GM19351 (cell line): ENCODE measurements at regions not wholly inside any gene's neighbourhood (a gene's known extent, or its start where the extent isn't known, plus 50 kb on each side); places are given as distances from the start of the nearest gene placed in this dataset.
A peak's percentile ranks its signal among the peaks of the same experiment; 100 is the strongest.

Source experiments
- ATAC-seq: cut with Tn5 transposase; IDR thresholded peaks from one replicate; pipeline ENCODE4 v1.9.1; 2021; ENCODE audit warnings: mild to moderate bottlenecking, moderate library complexity; ENCODE audit not compliant: unreplicated experiment

GRCh38 chr9:95733741-95734666 lies 141.5 kb upstream of the ERCC6L2 start:
- ATAC-seq: no peak

DNA sequence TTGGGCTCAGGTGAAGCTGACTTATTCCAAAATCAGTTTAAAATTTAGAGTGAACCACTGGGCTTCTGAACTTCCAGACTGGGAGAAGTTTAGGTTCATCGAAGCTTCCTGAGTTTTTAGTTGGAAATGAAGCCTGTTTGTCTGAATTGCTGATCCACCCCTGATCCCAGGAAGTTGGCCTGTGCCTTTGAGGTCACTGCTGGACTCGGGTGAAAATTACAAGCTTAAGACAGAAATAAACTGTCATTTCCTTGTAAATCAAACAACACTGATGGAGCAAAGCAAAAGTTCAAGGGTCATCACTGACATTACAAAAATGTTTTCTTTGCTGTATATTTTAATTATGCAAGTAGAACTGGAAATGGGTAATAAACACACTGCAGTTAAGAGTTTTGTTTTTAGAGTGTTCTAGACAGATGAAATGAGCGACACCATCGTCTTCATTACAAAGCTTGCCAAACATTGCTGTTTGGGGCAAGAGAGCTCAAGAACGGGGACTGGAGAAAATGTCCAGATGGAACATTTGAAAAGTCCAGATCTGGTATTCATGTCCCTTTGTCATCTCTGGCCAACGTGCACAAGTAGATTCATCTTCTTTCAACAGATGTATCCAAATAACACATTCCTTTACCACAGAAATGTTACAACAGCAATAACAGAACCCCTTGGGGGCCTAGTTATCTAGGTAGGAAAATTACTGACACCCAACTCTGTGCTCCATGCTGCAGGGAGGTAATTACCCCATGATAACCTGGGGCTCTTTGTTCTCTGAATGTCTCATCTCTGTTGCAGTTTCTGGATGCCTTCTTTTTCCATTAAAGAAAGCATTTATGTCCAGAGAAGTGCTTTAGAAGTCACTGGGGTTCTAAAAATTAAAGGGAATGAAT lies 142.4 kb upstream of the ERCC6L2 start:
- no peak for ATAC-seq

DNA sequence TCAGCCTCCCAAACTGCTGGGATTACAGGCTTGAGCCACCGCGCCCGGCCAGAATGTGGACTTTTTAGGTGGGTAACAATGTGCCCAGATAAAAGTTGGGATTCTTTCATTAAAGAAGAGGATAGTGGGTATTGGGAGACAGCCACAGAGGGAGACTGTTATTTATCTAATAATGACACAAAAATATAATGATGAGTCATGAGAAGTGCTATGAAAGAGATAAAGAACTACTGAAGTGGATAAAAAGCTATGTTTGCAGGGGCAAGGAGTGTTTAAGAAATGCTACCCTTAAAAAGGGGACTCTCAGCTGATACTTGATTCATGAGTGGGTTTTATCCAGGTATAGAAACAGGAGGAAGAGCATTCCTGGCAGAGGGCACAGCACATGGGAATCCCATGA lies 143.6 kb upstream of the ERCC6L2 start:
- no peak for ATAC-seq

DNA sequence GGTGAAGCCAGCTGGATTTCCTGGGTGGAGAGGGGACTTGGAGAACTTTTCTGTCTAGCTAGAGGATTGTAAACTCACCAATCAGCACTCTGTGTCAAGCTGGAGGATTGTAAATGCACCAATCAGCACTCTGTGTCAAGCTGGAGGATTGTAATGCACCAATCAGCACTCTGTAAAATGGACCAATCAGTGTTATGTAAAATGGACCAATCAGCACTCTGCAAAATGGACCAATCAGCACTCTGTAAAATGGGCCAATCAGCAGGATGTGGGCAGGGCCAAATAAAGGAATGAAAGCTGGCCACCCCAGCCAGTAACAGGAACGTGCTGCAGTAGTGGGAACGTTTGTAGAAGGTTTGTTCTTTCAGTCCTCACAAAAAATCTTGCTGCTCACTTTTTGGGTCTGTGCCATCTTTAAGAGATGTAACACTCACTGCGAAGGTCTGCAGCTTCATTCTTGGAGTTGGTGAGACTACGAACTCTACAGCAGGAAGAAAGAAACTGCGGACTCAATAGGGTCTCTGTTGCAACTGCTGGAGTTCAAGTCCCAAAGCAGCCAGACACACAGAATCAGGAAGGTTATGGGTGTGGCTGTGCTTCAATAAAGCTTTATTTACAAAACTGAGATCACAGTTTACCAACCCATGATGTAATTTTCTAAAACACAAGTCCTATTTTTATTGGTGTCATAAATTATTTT lies 145.7 kb upstream of the ERCC6L2 start:
- ATAC-seq: no peak

- no peak for ATAC-seq
Measured at GRCh38 chr9:95729046-95729445, 146.4 kb upstream of the ERCC6L2 start.

DNA sequence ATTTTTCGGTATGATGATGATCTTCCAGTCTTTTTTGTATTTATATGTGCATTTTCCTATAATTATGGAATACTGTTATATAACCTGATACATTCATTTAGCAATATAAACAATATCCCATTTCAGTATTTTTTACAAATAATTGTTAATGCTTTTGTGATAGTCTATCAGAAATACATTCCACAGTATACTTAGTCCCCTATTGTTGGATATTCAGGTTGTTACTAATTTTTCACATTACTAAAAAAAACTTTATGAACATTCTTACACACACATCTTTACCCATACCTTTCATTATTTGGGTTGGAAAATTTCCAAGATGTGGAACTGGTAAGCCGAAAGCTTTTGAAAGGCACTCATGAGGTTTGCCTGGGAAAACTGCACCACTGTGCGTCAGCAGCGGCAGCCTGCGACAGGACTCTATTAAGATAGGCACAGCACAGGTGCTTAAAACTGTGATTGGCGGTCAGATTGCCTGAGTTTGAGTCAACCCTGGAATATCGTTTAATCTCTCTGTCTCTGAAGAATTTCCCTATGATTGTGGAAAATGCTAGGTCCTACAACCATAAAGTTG lies 147.5 kb upstream of the ERCC6L2 start:
- no peak for ATAC-seq

DNA sequence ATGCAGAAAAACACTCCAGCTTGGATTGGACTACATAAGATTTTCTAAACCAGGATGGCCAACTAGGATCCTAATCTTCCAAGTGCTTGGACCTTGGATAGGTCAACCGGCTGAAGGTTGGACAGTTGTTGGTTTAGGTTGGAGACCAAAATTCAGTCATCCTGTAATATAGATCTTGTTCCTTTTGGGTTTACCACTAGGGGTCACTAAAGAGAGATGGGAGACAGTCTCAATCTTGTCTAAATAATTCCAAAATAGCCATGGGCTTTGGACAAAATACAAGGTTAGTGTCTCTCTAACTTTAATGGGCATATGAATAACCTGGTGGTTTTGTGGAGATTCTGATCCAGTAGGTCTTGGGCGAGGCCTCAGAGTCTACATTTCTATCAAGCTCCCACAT lies 148.7 kb upstream of the ERCC6L2 start:
- ATAC-seq: no peak

DNA sequence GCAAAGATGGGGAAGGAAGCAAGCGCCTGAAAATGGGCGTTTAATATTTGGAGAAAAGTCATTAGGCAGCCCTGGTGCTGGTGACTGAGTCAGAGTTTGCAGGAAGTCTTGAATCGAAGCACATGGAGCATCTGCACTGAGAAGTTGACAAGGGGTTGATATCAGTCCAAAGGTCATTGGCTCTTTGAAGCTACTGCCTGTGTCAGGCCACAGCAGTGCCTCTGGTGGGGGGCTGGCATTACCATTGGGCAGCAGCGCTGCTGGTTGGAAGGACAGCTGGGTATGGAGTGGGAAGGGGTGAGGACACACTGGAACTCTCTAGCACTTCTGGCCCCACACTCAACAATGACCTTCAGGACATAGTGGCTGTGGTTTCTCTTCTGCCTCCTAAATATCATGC lies 150.4 kb upstream of the ERCC6L2 start:
- no peak for ATAC-seq

DNA sequence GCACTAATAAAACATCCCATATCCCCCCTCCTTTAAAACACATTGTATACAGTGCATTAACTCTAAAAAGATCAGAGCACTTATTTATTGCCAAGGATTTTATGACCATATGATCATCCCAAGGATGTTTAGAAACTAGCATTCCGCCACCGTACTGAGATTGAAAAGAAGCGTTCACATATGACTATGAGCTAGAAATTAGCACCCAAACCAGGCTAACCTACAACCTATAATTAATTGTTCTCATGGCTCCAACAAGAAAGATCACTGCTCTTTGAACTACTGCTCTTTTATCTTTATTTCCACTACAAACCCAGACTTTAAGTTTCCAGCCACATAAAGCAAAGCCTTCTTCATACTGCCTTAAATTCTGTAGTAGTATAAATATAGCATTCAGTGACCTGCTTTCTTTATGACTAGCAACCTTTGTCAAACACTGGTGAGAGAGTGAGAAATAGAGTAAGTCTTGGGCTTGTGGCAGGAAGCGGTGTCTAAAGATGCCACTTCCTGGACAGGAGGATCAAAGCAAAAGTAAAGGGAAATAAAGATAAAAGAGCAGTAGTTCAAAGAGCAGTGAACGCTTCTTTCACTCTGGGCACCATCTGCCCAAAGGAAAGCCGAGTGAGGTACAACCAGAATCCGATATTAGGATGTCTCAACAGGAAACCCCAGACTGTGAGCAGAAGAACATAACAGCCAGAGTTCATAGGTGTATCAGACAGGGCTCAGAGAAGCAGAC lies 151.1 kb upstream of the ERCC6L2 start:
- ATAC-seq: peak; percentile 97

DNA sequence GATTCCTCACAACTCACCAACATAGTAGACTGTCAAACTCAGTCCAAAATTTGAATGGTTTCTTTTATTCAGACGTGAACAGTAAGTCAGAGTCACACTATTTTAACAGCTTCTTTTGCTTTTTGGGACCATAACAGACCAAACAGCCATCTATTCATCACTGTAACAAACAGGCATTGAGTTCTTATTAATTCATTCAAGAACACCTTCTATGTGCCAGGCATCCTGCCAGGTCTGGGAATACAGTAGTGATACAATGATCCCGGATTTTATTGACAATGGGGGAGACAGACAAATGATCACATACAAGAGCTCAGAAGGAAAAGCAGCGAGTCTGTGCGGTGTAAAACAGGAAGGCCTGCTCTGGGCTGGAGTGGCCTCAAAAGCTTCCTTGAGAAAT lies 153.3 kb upstream of the ERCC6L2 start:
- ATAC-seq: no peak

DNA sequence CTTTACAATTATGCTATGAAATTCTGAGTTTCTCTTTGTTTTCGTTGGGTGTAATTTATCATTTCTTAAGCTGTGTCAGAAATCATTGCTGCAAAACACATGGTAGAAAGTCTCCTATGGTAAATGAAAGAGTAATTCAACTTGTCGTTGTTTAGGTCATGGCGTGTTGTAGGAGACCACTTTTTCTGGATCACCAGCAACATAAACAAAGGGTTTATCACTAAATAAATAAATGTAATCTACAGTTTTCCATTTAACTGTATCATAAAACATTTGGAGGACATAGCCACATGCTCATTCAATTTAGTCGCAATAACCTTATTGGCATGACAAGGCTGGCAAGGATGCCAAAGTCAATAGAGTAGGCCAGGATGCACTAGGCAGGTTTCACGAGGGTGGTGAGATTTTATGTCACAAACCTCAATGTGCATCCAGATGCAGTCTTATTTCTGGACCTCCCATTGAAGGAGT lies 154.4 kb upstream of the ERCC6L2 start:
- no peak for ATAC-seq

DNA sequence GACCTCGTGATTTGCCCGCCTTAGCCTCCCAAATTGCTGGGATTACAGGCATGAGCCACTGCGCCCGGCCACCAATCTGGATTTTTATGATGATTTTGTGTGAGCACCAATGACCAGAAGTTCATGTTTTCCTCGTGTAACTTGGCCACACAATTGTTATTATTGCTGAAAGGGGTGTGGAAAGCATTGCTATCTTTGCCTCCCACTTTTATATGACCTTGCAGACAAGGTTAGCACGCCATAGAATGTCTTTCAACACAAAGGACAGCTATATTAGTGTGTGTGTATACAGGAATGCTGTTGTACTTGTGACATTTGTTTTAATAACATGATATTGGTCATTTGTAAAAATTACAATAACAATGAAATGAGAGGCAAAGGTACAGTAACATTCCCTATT lies 155.0 kb upstream of the ERCC6L2 start:
- ATAC-seq: no peak

- no peak for ATAC-seq
Measured at GRCh38 chr9:95719354-95719753, 156.1 kb upstream of the ERCC6L2 start.

DNA sequence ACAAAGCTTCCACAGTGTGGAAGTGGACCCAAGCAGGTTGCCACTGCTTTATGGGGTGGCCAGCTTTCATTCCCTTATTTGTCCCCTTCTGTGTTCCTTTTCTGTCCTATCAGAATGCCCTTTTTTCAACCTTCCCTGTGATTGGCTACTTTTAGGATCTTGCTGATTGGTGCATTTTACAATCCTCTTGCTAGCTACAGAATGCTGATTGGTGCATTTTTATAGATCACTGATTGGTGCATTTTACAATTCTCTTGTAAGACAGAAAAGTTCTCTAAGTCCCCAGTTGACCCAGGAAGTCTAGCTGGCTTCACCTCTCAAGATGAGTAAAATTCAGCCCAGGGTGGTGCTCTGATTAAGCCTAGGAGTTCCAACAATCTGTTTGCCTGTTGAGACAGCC lies 157.2 kb upstream of the ERCC6L2 start:
- no peak for ATAC-seq

DNA sequence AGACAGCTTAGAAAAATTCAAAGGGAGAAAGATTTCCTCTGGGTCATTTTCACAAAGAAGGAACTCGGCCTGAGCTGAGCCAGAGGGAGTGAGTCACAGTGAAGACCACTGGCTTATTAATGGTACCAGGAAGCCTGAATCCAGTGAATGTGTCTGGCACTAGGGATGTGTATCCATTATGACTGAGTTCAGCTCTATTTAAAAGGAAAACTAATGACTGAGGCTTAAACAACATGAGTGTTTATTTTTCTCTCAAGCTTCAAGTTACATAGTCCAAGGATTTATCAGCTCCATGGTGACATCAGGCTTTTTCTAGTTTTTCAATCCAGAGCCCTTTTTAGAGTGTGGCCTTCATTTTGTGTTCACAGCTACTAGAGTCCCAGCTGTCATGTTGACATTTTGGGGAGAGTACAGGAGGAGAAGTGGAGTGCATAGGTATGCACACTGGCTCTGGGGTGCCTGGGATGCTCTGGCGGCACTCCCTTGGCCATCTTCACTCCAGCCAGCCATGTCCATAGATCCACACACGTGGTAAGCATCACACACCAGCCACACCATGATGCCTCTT lies 159.5 kb upstream of the ERCC6L2 start:
- no peak for ATAC-seq

GRCh38 chr9:95710446-95710845 lies 165.0 kb upstream of the ERCC6L2 start:
- ATAC-seq: no peak

GRCh38 chr9:95696701-95697100 lies 178.8 kb upstream of the ERCC6L2 start:
- ATAC-seq: no peak

DNA sequence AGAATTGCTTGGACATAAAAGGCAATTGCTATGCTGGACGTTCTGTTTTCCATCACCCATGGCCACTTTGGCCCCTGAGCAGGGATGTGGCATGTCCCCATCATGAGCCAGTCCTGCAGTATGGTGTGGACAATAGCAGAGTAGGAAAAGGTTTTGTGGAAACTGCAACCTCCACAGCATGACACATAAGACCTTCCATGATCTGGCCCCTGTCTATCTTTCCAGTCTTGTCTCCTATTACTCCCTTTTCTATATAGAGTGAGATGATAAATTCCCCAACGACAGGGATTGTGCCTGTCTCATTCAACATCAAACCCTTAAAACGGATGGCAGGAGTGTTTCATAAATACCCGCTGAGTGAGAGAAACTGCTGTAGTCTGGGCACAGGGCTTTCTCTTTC lies 174.7 kb upstream of the PTCH1 start:
- ATAC-seq: no peak

- ATAC-seq: no peak
Measured at GRCh38 chr9:95689669-95690068, 172.9 kb upstream of the PTCH1 start.

DNA sequence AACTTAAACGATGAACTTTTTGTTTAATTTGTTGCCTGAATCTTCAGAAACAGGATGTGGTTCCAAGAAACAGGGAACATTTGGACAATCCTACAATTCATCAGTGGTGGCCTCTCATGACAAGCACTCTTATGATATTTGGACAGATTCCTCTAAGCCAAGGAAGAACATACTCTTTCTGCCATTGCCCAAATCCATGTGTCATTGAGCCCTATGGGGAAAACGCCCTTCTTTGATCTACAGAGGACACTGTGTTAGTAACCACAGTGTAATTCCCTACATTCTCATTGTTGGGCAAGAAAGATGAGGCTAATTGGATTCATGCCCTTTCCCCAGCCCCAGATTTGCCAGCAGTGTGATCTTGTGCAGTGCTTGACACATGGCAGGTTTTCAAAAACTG lies 167.7 kb upstream of the PTCH1 start:
- no peak for ATAC-seq
